Putamen (tissue), 1 donor: ENCODE measurements at regions not wholly inside any gene's neighbourhood (a gene's known extent, or its start where the extent isn't known, plus 50 kb on each side); places are given as distances from the start of the nearest gene placed in this dataset.

Experiments
- DNase-seq: peaks from one replicate; pipeline ENCODE4 v3.0.0-alpha.2; 2016; ENCODE audit warnings: low spot score

GRCh38 chr4:179582164-179582905 is 2140.1 kb upstream of the AGA start:
- DNase-seq = no peak

GRCh38 chr4:179583221-179583620 is 2141.0 kb upstream of the AGA start:
- DNase-seq = no peak

GRCh38 chr4:179584101-179584500 is 2141.9 kb upstream of the AGA start:
- DNase-seq = no peak

GRCh38 chr4:179585761-179586160 is 2143.5 kb upstream of the AGA start:
- DNase-seq = no peak

- no peak for DNase-seq
Observed at GRCh38 chr4:179586460-179586859, 2144.2 kb upstream of the AGA start.

GRCh38 chr4:179595671-179596410 is 2153.6 kb upstream of the AGA start:
- DNase-seq = no peak

- DNase-seq = no peak
Observed at GRCh38 chr4:179596621-179597020, 2154.4 kb upstream of the AGA start.

- DNase-seq = no peak
Observed at GRCh38 chr4:179597301-179597700, 2155.1 kb upstream of the AGA start.

- no peak for DNase-seq
Observed at GRCh38 chr4:179601671-179602070, 2159.4 kb upstream of the AGA start.

- no peak for DNase-seq
Observed at GRCh38 chr4:179605196-179605595, 2163.0 kb upstream of the AGA start.

- DNase-seq = no peak
Observed at GRCh38 chr4:179607003-179607402, 2164.8 kb upstream of the AGA start.

GRCh38 chr4:179615704-179616103 is 2173.5 kb upstream of the AGA start:
- DNase-seq = no peak

- DNase-seq = no peak
Observed at GRCh38 chr4:179618966-179619365, 2176.7 kb upstream of the AGA start.

GRCh38 chr4:179624768-179625181 is 2182.5 kb upstream of the AGA start:
- no peak for DNase-seq

GRCh38 chr4:179625406-179625805 is 2183.2 kb upstream of the AGA start:
- DNase-seq = no peak

GRCh38 chr4:179626687-179627086 is 2184.4 kb upstream of the AGA start:
- DNase-seq = no peak

- no peak for DNase-seq
Observed at GRCh38 chr4:179631321-179631720, 2189.1 kb upstream of the AGA start.

- DNase-seq = no peak
Observed at GRCh38 chr4:179634862-179635261, 2192.6 kb upstream of the AGA start.

GRCh38 chr4:179662522-179662921 is 2220.3 kb upstream of the AGA start:
- no peak for DNase-seq

GRCh38 chr4:179663641-179664429 is 2221.6 kb upstream of the AGA start:
- DNase-seq = no peak

GRCh38 chr4:179664430-179665027 is 2222.3 kb upstream of the AGA start:
- DNase-seq = no peak

GRCh38 chr4:179666226-179666625 is 2224.0 kb upstream of the AGA start:
- DNase-seq = no peak
